HG02973 (cell line): ENCODE measurements at regions not wholly inside any gene's neighbourhood (a gene's known extent, or its start where the extent isn't known, plus 50 kb on each side); places are given as distances from the start of the nearest gene placed in this dataset.

ENCODE experiments used
- ATAC-seq: cut with Tn5 transposase; IDR thresholded peaks from one replicate; pipeline ENCODE4 v1.9.1; 2021; ENCODE audit warnings: moderate library complexity; ENCODE audit not compliant: unreplicated experiment

GRCh38 chr4:180567080-180567479, 1676.1 kb upstream of the TENM3 start:
- ATAC-seq: no peak

GRCh38 chr4:180571516-180572055, 1671.6 kb upstream of the TENM3 start:
- no peak for ATAC-seq

GRCh38 chr4:180578175-180578574, 1665.0 kb upstream of the TENM3 start:
- ATAC-seq: no peak

GRCh38 chr4:180581061-180581460, 1662.1 kb upstream of the TENM3 start:
- ATAC-seq: no peak

DNA sequence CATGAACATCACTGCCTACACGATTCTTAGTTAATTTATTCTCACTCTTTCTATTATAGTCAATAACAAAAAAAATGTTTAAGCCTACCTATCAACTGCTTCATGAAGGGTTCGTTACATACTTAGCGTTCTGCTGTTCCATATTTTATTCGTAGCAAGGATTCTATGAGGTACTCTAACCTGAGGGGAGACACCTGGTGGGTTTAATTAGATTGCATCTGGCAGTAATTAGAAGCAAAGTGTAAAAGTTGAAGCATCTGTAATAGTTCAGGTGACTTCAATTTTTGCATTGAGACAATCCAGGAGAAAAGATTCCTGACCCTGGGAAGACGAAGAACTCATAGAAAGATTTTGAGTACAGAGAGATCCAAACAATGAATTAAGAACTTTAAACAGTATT, 1655.8 kb upstream of the TENM3 start:
- ATAC-seq: no peak

GRCh38 chr4:180589575-180589974, 1653.6 kb upstream of the TENM3 start:
- no peak for ATAC-seq

DNA sequence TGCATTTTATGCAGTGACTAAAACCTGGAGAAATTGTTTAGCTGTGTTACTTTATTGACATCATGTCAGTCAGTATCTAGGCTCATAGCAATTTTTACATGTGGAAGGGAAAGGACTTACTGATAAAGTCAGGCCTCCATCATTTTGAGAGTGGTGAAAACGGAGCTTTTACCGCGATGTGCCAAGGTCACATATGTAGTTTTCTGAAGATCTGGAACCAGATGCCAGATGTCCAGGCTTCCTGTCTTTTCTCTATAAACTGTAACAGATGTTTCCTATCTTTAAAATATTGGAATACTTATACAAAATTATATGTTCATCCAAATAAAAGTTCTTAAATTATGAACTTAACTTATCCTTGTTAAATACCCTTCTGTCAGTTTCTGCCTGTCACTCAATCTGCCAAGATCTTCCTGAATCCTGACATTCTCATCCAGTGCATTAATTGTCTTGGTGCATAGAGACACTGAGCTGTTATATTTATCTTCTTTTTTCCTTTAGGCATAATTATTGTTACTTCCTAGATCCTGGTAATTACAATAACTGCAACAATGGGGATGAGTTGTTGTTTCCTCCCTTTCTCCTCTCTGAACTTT, 1646.2 kb upstream of the TENM3 start:
- ATAC-seq: no peak

DNA sequence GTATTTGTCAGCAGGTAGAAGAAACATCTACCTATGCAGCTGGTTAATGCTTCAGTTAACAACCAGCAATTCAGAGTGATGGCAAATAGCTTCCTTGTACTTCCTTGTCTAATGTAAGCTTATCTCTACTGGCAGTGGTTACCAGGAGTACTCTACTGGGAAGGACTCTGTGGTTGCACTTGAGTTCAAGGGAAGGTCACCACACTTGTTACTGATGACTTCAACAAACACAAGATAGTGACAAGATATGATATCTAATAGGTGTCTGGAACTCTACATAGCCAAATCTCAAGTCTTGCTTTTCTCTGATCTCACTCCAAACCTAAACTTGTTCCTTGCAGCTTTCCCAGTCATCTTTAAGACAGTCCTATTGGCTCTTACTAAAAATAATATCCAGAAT, 1644.9 kb upstream of the TENM3 start:
- ATAC-seq: no peak

DNA sequence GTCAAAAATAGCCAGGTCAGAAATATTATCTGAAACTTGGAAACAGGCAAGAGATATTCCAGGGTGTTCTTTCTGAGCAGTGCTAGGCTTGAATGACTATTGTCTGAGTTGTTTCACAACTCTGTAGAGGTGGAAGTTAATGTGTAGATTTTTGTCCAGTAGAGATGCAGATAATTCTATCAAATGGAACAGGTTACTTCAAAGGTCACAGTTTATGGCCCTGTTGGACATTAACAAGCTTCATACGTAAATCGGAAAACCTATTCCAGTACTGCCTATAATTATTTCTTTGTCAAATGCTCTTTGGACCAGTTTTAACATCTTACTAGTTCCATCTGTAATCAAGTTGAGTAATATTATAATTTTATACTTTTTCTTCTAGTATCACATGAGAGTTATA, 1639.4 kb upstream of the TENM3 start:
- no peak for ATAC-seq

DNA sequence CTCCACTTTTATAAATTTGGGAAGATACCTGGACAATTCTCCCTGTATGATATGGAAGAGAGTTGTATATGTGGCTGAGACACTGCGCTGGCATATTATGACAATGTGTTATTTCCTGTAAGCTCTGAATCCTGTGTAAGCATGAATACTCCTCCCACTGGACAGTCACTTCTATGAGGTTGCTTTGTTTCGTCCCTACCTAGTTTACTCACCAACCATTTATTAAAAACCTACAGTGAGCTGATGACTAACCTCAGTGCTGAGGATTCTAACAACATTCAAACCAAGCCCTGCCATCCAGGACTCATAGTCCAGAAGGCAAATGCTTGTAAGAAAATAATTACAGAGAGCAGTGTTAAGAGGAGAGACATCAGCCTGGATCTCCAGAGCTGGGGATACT, 1632.9 kb upstream of the TENM3 start:
- ATAC-seq: no peak

DNA sequence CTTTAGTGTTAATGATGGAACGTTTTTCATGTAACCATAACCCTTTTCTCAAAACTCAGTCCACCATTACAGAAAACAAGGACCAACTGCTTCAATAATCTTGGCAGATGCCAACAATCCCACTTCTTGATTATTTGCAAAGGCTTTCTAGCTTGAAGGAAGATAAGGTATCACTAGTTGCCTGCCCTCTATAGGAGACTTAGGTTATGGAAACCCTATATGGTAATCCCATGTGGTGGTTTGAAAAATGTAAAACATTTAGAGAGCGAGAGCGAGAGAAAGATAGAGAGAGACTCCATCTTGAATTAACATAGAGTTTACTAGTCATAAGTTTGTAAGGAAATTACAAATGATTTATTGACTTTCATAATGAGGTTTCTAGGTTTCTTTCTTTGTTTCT, 1627.5 kb upstream of the TENM3 start:
- ATAC-seq: no peak

DNA sequence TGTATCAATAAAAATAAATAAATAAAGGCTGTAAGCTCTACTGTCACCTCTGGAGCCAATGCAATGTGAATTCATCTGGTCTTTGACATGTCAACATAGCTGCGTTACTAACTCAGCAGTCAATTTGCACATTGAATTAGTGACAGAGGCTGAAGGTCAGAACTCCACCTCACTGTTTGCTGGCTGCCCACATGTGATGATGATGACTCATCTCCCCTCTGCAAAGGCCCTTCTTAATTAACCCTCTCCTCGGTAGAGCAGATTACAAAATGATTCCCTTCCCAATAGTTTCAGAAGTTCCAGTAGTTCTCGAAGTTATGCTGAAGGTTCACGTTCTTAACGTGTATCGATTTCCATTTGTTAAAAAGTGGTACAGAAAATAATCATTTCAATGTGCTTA, 1626.0 kb upstream of the TENM3 start:
- no peak for ATAC-seq

- ATAC-seq: no peak
These were observed 1624.8 kb upstream of the TENM3 start for GRCh38 chr4:180618396-180618795.

DNA sequence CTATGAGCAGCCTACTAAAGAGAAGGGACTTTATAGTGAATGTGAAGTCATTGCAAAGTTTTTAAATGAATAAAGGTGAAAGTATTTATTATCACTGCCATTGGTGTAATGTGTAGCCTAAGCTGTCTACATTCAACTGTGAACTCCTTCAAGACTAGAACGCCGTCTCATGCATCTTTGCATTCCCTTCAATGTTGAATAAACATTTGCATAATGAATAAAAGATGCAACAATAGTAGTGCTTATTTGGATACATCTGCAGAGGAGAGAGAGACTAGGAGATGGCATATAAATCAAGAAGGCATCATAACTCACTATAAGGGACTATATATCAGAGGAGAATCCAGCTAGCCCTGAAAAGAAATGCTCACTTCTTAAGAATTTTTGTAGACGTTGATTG, 1623.8 kb upstream of the TENM3 start:
- ATAC-seq: no peak

- no peak for ATAC-seq
These were observed 1620.9 kb upstream of the TENM3 start for GRCh38 chr4:180622254-180622653.

DNA sequence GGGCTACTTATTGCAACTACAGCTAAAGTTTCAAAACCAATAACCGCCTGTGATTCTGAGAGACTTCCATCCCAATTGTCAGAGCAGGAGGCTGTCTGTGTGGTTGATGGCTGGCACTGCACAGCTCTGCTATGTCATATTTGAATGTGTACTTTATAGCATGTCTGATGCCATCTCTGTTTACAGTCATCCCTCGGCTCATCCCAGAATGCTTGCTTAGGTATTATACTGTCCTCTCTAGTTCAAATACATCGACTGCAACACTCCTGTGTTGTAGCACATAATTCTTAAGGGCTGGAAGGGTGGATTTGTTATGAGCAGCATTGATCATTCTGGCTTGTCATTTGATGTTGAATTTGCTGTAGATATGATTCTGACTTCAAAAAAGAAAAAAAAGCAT, 1617.5 kb upstream of the TENM3 start:
- no peak for ATAC-seq

DNA sequence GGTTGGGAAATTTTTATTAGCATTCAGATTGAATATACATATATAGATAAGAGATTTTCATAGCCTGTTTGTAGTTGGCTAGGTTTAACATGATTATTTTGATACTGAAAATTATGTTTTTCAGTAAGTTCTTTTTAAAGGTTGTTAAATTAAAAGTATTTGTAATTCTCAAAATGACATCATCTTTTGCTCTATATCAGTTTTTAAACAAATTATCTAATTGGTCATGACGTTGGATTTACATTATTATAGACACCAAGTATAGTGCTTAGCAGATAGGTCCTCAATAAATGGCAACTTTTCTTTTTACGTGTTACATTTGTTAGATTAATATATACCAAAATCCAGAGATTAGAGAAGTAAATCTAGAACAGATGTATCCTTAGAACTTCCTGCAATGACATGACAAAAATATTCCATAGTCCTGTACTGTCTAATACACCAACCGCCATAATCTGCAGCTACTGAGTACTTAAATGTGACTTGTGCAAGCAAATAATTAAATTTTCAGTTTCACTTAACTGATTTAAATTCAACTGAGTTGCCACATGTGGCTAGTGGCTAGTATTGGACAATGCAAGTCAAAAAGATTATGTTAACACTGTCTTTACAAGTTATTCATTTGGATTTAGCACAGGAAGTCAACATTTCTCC, 1613.1 kb upstream of the TENM3 start:
- ATAC-seq: no peak

DNA sequence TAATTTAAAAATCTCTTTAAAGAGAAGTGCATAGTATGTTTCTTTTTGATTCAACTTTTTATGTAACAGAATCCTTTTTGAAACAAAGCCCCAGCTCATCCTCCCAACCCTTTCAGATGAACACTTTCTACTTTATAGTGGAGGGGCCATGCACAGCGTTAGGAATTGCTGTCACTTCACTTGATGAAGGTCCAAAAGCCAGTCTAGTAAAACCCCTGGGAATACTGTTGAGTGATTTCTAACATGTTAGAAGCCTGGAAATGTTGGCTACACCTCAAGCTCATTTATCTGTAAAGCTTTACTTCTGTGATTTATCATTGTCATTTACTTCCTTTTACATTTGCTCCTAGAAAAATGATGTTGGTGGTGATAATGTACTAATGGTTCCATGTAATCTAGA, 1608.9 kb upstream of the TENM3 start:
- no peak for ATAC-seq

- no peak for ATAC-seq
These were observed 1607.9 kb upstream of the TENM3 start for GRCh38 chr4:180635281-180635680.

- ATAC-seq: no peak
These were observed 1606.4 kb upstream of the TENM3 start for GRCh38 chr4:180636696-180637404.

DNA sequence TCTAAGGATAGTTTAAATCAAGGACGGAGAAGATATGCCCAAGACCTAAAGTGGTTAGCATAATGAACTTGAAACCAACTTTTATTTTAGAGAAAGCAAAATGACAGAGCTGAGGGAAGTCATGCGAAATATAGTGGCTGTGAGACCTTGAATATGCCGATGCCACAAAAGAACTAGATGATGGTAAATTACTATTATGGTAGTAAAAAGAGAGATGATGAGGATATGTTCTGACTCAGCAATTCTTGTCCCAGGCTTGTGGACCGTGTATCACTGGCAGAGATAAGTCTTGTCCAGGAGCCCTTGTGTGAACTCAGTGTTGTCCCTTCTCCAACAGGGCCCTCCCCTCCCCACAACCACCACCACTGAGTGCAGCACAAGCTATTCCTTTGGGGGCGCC, 1605.6 kb upstream of the TENM3 start:
- ATAC-seq: no peak

DNA sequence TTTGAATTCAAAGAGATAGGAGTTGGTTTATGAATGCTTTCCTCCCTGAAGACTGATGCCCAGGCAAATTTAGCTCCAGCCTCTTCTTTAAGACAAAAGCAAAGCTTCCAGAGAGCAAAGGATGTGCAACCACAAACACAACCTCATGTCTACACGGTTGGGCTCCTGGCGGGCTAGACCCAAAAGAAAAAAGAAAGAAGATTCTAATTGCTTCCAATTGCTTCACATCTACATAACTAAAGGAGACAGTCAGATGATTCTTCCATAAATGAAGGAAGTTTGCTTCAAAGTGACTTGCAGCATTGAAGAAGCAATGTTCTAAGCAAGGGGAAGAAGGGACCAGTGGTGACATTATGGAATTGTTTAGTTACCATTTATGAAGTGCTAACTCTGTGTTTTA, 1603.0 kb upstream of the TENM3 start:
- no peak for ATAC-seq
